Colonic mucosa (tissue), 4 donors: ENCODE measurements at regions not wholly inside any gene's neighbourhood (a gene's known extent, or its start where the extent isn't known, plus 50 kb on each side); places are given as distances from the start of the nearest gene placed in this dataset.
A peak's percentile ranks its signal among the peaks of the same experiment; 100 is the strongest.

Experiments used
- DNase-seq: peaks from one replicate; pipeline ENCODE4 v3.0.0-alpha.2; 2020
- H3K27ac ChIP-seq: fragments of 200-600 bp; one replicate; pipeline ENCODE4 v1.8.0; 2021
- H3K27me3 ChIP-seq: fragments of 200-600 bp; one replicate; pipeline ENCODE4 v1.8.0; 2021
- H3K36me3 ChIP-seq: fragments of 200-600 bp; one replicate; pipeline ENCODE4 v1.8.0; 2021
- H3K4me1 ChIP-seq: fragments of 200-600 bp; one replicate; pipeline ENCODE4 v1.8.0; 2021; ENCODE audit warnings: mild to moderate bottlenecking
- H3K4me3 ChIP-seq: fragments of 200-600 bp; one replicate; pipeline ENCODE4 v1.8.0; 2021
- H3K9ac ChIP-seq, 2 donors: one replicate each; pipeline ENCODE4 v1.7.0; 2013; ENCODE audit warnings: control low read depth in 2 of 2, low read depth in 2 of 2, low read length in 2 of 2
- H3K9me3 ChIP-seq: fragments of 200-600 bp; one replicate; pipeline ENCODE4 v1.8.0; 2021
- intact Hi-C: fragments of 100-400 bp; cut with DNase I; formaldehyde crosslinking; loops from one replicate; pipeline ENCODE4 v1.14.1; 2022
- TF ChIP-seq, protein P1 (sequence below): fragments of 200-600 bp; IDR thresholded peaks from one replicate; pipeline ENCODE4 v1.8.0; 2022; ENCODE audit warnings: antibody characterized with exemption, mild to moderate bottlenecking
- donor health status: healthy.
- donor health status: DM: no; HTN: no; CAD: no.
- donor health status: DM: no; HTN: no; CAD: no.

DNA sequence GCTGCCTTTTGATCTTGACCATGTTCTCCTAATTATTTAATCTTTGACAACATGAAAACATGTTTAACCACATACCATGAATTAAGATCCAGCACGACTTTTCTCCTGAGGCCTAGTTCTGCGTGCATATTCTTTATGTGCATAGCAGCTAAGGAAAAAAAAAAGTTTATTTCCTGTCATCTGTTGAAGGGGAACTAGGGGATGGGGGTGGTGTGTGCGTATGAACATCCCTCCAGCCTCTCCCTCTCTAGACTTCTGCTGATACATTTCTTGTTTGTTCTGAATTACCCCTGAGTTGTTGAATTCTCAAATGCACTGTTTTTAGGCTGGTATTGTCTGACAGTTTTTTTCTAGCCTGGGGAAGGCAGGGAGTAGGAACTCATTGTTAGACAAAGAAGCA lies 543.3 kb downstream of the FGF9 start:
- peaks cover 3% of the 10 kb centered on the region for H3K4me1 ChIP-seq
- H3K27ac ChIP-seq = no peak overlapping the region
- no peak overlapping the region for H3K9ac ChIP-seq
- no peak overlapping the region for H3K4me3 ChIP-seq
- DNase-seq = no peak
- TF ChIP-seq, protein P1, sequence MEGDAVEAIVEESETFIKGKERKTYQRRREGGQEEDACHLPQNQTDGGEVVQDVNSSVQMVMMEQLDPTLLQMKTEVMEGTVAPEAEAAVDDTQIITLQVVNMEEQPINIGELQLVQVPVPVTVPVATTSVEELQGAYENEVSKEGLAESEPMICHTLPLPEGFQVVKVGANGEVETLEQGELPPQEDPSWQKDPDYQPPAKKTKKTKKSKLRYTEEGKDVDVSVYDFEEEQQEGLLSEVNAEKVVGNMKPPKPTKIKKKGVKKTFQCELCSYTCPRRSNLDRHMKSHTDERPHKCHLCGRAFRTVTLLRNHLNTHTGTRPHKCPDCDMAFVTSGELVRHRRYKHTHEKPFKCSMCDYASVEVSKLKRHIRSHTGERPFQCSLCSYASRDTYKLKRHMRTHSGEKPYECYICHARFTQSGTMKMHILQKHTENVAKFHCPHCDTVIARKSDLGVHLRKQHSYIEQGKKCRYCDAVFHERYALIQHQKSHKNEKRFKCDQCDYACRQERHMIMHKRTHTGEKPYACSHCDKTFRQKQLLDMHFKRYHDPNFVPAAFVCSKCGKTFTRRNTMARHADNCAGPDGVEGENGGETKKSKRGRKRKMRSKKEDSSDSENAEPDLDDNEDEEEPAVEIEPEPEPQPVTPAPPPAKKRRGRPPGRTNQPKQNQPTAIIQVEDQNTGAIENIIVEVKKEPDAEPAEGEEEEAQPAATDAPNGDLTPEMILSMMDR = no peak
- H3K9me3 ChIP-seq = no peaks in the 10 kb centered on the region
- H3K36me3 ChIP-seq = no peaks in the 10 kb centered on the region
- H3K27me3 ChIP-seq = no peaks in the 10 kb centered on the region
- intact Hi-C loops = no loop called here

DNA sequence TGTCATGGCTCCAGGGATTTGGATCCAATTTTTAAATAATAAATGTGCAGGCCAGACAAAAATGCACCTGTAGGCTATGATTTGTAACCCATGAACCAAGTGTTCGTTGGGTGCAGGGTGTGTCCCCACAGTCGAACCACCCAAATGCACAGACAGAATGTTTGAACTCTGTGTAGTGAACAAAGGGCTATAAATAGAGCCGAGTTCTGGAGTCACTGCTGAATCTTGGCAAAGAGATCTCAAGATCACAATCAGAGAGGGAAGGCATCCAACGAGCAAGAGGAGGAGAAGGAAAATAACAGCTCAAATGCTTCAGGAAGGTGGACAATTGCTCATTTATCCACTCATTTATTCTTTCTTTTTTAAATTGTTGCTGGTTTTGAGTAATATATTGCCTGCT lies 547.9 kb downstream of the FGF9 start:
- no peak for DNase-seq
- Histone ChIP-seq H3K4me1 (peaks cover 3% of the 10 kb centered on the region), H3K9ac (no peak overlapping the region), H3K27ac (no peak overlapping the region), H3K36me3 (no peaks in the 10 kb centered on the region), H3K4me3 (no peak overlapping the region), H3K27me3 (no peaks in the 10 kb centered on the region), H3K9me3 (no peaks in the 10 kb centered on the region)
- TF ChIP-seq, protein P1 = no peak
- intact Hi-C loops = no loop called here

DNA sequence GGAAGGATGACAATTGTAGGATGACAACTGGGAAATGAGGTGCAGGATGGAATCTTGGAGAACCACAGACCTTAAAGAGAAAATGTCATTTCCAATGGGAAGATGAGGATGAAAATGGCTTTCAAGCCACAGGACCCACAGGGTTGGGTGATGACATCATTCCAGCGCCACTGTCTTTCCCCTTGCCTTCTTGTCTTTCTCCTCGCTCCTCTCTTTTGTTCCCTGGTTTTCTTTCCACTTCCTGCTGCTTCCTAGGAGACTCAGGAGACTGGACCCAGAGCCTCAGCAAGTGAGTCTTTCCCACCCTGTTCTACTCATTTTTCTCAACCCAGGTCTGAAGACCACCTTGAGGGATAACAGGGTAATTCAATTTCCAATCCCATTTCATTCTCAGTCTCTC lies 548.8 kb downstream of the FGF9 start:
- Histone ChIP-seq H3K36me3 (no peaks in the 10 kb centered on the region), H3K4me3 (no peak overlapping the region), H3K9me3 (no peaks in the 10 kb centered on the region), H3K4me1 (peaks cover 3% of the 10 kb centered on the region), H3K27ac (no peak overlapping the region), H3K27me3 (no peaks in the 10 kb centered on the region), H3K9ac (no peak overlapping the region)
- TF ChIP-seq, protein P1 = no peak
- intact Hi-C loops = no loop called here
- DNase-seq = no peak

DNA sequence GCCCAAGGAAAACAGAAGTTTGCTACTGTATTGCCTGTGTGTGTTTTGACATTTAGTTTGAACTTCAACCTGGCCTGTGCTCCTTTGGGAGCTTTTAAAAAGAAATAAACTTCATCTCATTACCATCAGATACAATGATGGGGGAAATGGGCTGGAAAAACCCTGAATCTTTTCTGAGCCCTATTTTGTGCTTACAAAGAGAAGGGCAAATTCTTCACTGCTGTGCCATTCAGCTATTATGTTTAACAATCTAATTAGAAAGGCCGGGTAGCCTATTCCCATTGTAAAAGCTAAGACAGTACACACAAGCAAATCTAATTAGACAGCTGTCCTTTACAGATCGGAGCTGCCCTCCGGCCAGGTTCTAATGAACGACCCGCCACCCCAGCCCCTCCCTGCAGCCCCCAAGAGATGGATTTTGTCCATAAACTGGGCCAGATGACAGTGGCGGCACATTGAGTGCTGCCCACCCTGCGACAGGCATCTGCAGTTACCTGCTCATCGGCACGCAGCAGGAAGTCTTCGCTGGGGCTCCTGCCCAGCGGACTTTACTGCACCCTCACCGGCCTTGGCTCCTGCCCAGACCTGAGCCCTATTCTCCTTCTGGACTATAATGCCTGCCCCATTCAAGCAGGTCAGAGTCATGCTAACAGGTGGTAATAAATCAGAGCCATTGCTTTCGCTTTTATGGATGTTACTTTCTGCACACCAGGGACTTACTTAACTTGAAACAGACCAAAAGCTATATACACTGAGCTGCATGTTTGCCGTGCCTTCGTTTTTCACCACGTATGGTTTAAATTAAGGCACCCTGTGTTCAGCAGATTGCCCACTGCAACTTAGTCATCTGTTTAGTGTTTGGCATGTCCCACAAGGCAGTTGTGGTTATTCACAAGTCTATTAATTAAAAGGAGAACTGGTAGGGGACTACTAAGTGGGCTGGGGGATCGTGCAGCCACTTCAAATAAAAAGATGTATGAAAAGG lies 549.6 kb downstream of the FGF9 start:
- no peaks in the 10 kb centered on the region for H3K36me3 ChIP-seq
- H3K27ac ChIP-seq = no peak overlapping the region
- intact Hi-C loops = no loop called here
- H3K4me1 ChIP-seq = peaks cover 3% of the 10 kb centered on the region
- H3K27me3 ChIP-seq = no peaks in the 10 kb centered on the region
- peak; percentile 37 for DNase-seq
- no peak overlapping the region for H3K4me3 ChIP-seq
- no peaks in the 10 kb centered on the region for H3K9me3 ChIP-seq
- no peak overlapping the region for H3K9ac ChIP-seq
- TF ChIP-seq, protein P1 = no peak

DNA sequence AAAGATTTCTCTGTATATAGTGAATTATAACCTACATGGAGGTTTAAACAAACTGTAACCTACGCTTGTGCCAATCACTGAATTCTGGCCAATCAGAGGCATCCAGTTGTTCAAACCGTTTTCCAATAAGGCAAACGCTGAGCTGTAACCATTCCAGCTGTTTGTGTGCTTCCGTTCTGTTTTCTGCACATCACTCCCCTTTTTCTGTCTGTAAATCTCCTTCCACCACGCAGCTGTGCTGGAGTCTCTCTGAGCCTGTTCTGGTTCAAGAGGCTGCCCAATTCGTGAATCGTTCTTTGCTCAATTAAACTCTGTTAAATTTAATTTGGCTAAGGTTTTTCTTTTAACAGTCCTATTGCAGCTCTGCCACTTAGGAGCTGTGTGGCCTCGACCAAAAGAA lies 552.5 kb downstream of the FGF9 start:
- intact Hi-C loops = no loop called here
- no peaks in the 10 kb centered on the region for H3K9me3 ChIP-seq
- no peak overlapping the region for H3K9ac ChIP-seq
- no peaks in the 10 kb centered on the region for H3K27me3 ChIP-seq
- no peaks in the 10 kb centered on the region for H3K36me3 ChIP-seq
- H3K4me1 ChIP-seq = peaks cover 3% of the 10 kb centered on the region
- H3K27ac ChIP-seq = no peak overlapping the region
- no peak overlapping the region for H3K4me3 ChIP-seq
- TF ChIP-seq, protein P1 = no peak
- DNase-seq = no peak
